GM13976 (cell line): ENCODE measurements at regions not wholly inside any gene's neighbourhood (a gene's known extent, or its start where the extent isn't known, plus 50 kb on each side); places are given as distances from the start of the nearest gene placed in this dataset.

Experiments
- DNase-seq: peaks from one replicate; pipeline ENCODE4 v3.0.0; 2012; ENCODE audit warnings: low spot score
- CTCF ChIP-seq: IDR thresholded peaks from 2 replicates; pipeline ENCODE4 v1.5.1; 2012; ENCODE audit warnings: borderline replicate concordance, mild to moderate bottlenecking; ENCODE audit not compliant: insufficient read depth; ENCODE audit errors: extremely low read depth, missing control alignments, control extremely low read depth
- in situ Hi-C: fragments of 300-500 bp; cut with MboI; formaldehyde crosslinking; loops from one replicate; pipeline ENCODE4 v1.12.0; 2022; ENCODE audit warnings: low sequenced_read_pairs, mixed read lengths, inconsistent platforms; ENCODE audit not compliant: unreplicated experiment

- DNase-seq, result no peak
- TF ChIP-seq CTCF, result no peak
- in situ Hi-C loops, result no loop called here
Observed at GRCh38 chr12:17489452-17489851, 600.5 kb downstream of the RERGL start.

- no peak for TF ChIP-seq CTCF
- in situ Hi-C loops, result no loop called here
- no peak for DNase-seq
Observed at GRCh38 chr12:17478908-17479673, 610.9 kb downstream of the RERGL start.

DNA sequence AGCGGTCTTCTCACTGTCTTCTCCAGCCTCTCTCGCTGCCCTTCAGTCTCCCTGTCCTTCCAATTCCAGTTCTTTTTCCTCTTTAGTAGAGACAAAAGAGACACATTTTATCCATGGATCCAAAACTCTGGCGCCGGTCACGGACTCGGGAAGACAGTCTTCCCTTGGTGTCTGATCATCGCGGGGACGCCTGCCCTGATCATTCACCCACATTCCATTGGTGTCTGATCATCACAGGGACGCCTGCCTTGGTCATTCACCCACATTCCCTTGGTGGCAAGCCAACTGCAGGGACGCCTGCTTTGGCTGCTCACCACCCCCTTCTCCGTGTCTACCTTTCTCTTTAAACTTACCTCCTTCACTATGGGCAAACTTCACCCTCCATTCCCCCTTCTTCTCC, 619.5 kb downstream of the RERGL start:
- no peak for DNase-seq
- no peak for TF ChIP-seq CTCF
- in situ Hi-C loops, result no loop called here

GRCh38 chr12:17459214-17459613, 630.8 kb downstream of the RERGL start:
- TF ChIP-seq CTCF, result no peak
- in situ Hi-C loops, result no loop called here
- no peak for DNase-seq

DNA sequence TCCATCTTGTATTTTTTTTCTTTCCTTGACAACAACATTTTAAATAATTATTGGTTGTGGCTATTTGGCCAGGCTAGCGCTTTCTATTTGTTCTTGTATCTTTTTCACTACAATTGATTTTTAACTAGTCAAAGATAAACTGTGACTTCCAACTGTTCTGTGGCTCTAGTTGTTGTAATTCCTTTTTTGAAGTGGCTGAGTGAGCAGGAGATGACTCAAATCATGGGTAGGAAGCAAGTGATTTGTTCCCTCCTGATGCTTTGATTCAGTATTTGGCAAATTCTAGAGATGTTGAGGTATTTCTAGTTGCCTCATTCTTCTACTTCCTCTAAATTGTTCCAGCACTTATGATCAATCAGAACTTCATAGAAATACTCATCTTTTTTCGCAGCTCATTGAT, 633.5 kb downstream of the RERGL start:
- no peak for DNase-seq
- no peak for TF ChIP-seq CTCF
- in situ Hi-C loops, result no loop called here

DNA sequence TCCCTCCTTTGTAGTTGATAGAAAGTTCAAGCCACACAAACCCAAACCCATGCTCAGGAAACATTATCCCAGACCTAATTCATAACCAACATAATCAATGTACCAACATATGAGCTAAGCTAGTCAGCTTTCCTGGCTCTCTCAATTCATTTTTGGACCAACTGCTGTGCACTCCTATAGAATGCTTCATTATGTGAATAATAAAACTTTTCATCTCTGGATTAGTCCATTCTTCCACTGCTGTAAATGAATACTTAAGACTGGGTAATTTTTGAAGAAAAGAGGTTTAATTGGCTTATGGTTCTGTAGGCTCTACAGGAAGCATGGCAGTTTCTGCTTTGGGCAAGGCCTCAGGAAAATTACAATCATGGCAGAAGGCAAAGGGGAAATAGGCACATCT, 651.9 kb downstream of the RERGL start:
- TF ChIP-seq CTCF, result no peak
- DNase-seq, result no peak
- in situ Hi-C loops, result no loop called here

DNA sequence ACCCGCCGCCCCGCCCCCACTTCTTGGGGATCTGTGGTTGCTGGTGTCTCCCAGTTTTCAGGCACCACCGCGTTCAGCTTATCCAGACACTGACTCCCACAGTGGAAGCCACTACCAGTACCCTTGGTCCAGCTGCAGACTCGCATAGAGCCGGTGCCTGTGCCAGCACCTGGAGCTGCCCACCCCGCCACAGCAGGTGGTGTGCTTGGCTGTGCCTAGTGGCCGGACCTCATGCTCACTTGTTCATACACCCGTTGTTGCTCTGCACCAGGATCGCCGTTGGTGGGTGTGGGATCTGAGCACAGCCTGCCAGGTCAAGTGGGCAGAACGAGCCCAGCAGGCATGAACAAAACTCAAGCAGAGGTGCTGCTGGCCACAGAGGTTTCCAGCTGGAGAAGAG, 673.2 kb downstream of the RERGL start:
- DNase-seq, result no peak
- in situ Hi-C loops, result no loop called here
- no peak for TF ChIP-seq CTCF
